T-helper 2 cell treated with Interferon-gamma antibody and Interleukin-4, amounts not matched to agents 100 ng/mL and 5 ng/mL, for 36 hours (primary cell): ENCODE measurements at regions not wholly inside any gene's neighbourhood (a gene's known extent, or its start where the extent isn't known, plus 50 kb on each side); places are given as distances from the start of the nearest gene placed in this dataset.
"Not testable (repeated sequence)": the region's sequence is repeated elsewhere in the genome, so short reads cannot be mapped to it uniquely, and the experiment has no call there.

Experiments
- intact Hi-C: fragments of 100-400 bp; cut with micrococcal nuclease; formaldehyde crosslinking; loops from one replicate; pipeline ENCODE4 v1.15.1; 2023

DNA sequence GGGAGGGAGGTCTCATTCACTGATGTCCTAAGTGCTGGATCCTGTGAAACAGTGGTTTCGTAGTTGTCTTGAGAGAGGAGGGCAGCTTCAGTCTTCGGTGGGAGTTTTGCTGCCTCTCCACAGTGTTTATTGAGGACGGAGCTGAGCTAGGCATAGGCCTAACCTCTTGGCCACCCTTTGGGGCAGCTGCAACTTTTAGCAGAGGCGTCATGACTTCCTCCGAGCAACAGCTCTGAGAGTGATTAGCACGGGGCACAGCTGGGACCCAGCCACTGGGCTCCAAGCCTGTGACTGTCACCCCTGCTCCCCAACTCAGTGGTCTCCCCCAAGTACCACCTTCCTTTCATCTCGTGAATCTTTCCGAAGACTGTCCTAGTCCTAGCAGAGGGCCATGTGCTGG, 139.9 kb upstream of the NCOR2 start:
- intact Hi-C loops: no loop called here

DNA sequence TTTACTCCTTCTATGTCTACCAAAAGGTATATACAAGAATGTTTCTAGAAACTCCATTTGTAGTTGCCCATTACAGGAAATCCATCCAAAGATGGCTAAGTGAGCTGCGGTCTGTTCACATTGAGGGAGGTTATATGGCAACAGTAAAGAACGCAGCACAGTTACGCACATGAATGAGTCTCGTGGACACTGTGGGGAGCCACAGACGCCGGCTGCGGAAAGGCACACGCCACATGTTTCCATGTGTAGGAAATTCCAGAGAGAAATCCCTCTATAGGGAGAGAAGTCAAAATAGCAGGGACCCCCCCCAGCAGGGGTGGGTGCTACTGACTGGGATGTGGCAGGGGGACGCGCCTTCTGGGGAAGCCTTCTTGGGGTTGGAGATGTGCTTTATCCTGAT, 139.0 kb upstream of the NCOR2 start:
- intact Hi-C loops: no loop called here

DNA sequence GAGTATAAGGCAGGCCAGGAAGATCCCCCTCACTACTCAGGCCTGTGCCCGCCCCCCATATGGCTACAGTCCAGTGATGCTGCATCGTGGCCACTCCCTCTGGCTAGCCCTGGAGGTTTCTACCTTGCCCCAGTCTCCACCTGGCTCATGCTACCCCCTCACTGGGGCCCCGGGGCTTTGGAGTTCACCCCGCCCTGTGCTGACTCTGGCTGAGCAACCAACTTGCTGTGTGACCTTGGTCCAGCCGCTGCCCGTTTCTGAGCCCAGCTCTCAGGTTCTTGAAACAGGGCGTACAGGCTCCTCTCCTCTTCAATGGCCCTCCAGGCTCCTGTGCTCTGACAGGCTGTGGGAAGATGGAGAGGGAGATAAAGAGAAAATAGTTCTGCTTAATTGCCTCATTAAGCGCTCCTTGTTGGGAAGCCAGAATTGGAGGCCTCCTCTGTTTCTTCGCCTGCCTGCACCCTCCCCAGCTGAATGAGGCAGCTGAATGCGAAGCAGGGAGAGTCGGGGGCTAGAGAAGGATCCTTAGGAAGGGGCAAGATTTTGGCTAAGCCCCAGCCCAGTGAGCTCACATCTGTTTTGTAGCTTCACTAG, 138.2 kb upstream of the NCOR2 start:
- intact Hi-C loops: no loop called here

DNA sequence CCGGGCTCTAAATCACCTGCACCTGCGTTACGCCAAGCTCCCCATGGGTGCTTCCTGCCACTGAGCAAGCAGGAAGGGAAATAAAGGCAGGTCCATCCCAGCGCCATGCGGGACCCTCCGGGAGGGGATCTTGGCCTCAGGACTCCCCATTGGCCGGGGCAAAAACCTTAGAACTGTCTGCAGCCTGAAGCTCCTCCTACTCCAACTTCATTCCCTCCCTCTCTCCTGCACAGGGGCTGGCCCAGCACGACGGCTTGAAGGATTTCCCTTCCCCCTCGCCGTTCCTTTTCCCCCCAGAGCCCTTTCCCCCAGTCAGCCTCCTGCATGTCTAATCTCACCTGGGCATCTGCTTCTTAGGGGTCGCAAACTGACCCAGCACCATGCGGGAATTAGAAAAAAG, 137.2 kb upstream of the NCOR2 start:
- intact Hi-C loops: no loop called here

DNA sequence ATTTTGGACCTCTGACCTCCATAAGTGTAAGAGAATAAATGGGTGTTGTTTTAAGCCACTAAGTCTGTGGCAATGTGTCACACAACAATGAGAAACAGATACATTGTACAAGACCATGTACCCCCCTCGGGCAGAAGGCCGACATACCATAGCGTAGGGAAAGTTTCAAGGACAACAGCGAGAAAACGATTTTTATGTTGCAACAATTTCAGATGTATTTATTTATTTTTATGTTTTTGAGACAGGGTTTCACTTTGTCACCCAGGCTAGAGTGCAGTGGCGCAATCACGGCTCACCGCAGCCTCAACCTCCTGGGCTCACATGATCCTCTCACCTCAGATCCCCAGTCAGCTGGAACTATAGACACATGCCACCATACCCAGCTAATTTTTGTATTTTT, 136.4 kb upstream of the NCOR2 start:
- intact Hi-C loops: no loop called here

DNA sequence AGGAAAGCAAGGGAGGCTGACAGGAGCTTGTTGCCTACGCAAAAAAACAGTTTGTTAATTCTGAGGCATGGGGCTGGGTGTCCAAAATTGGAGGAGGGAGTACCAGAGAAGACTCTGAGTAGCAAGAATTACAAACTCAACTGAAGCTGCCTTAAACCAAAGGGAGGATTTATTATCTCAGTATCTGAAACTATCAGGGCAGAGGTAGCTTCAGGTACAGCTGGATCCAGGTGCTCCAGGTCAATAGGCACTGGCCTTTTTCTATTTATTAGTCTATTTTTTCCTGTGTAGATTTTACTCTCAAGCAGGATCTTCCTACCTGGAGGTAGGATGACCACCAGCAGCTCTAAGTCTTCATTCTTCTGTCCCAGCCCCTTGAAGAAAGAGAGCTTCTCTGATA, 135.3 kb upstream of the NCOR2 start:
- intact Hi-C loops: no loop called here

DNA sequence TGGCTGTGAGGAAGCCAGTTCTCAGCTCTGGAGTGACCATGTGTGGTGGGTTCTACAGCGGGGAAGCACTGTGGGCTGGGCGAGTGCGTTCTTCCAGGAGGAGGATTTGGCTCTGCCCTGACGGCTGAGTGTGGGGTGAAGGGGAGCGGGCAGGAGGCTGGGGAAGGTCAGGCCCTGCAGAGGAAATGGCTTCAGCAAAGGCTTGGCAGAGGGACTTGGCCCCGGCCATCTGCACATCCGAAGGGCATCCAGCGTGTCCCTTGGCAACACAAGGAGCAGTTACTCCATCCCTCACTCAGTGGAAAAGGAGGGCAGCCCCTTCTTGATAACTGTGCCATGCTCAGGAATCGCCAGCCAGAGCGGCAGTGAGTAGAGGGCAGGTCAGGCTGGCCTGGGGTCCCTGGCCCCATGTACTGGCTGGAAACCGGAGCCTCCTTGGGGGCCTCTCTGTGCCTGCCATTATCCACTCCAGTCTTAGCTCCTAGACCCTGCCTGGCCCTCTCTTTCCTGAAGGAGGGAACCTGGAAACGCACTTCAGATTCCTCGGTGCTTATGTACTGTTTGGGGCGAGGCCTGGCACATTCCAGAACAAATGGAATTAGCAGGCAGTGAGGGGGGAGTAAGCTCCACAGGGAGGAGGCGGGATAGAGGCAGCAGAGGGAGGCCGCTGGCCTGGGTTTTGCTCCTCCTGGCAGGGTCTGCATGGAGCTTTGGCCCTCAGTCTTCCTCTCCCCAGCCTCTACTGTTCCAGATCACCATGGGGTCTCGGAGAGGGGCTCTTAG, 133.6 kb upstream of the NCOR2 start:
- intact Hi-C loops: no loop called here

DNA sequence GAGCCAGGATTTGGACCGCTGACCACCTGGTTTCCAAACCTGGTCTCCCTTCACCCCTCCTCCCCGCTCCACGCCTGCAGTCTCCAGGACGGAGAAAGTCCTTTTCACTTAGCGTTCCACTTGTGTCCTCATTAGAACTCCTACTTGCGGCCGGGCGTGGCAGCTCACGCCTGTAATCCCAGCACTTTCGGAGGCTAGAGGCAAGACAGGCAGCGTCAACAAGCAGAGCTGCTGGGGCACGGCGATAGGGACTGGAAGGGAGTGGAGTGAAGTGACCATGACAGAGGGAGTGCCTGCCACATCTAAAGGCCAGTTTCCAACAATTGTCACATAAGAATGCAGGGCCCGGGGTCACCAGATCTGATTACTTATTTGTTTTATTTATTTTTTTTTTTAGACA, 132.5 kb upstream of the NCOR2 start:
- intact Hi-C loops: no loop called here

DNA sequence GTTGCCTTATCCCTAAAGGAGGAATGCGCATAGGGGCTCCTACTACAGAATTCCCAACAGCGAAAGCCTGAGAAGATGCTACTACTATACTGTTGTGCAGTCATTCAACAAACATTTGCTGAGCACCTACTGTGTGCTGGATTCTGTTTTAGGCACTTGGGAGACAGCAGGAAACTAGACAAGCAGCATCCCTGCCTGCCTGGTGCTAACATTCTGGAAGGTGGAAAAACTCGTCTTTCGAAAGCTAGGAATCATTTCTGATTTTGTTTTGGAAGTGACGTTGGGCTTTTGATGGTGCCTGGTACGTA, 131.5 kb upstream of the NCOR2 start:
- intact Hi-C loops: no loop called here

DNA sequence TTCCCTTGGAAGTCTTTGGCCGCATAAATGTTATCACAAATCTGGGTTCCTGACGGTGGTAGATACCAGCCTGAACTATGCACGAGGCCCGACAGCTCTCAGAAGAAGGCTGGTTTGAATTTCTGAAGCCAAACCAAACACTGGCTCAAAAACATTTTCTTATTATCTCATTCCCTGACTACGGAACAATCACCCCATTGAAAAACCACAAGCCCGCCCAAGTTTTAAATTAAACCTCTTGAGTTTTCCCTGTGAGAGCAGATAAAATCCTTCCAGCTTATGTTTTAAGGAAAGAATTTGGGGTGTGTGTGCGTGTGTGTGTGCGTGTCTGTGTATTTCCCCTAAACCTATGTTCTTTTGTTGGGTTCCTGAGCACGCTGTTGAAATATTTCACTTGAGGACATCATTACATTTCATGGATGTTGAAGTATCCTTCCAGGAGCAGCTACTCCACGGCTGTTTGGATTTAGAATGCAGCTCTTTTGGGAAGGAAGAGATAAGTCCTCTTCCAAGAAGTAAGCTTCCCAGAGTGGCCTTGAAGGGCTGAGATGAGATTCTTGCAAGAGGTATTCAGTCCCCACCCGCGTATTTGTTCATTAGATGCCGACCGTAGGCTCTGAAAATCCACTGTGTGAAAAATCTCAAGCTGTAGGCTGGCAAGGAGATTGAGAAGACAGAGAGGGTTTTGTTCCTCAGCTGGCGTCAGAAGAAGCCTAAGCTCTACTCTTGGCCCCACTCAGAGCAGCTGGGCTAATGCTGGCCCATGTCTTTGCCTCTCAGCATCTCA, 131.0 kb upstream of the NCOR2 start:
- intact Hi-C loops: no loop called here

DNA sequence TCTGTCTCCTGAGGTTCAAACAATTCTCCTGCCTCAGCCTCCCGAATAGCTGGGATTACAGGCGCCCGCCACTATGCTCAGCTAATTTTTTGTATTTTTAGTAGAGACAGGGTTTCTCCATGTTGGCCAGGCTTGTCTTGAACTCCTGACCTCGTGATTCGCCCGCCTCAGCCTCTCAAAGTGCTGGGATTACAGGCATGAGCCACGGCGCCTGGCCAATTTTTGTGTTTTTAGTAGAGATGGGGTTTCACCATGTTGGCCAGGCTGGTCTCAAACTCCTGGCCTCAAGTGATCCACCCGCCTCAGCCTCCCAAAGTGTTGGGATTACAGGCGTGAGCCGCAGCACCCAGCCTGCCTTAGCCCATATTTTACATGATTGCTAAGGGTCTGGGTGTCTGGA, 130.3 kb upstream of the NCOR2 start:
- intact Hi-C loops: not testable (repeated sequence)

DNA sequence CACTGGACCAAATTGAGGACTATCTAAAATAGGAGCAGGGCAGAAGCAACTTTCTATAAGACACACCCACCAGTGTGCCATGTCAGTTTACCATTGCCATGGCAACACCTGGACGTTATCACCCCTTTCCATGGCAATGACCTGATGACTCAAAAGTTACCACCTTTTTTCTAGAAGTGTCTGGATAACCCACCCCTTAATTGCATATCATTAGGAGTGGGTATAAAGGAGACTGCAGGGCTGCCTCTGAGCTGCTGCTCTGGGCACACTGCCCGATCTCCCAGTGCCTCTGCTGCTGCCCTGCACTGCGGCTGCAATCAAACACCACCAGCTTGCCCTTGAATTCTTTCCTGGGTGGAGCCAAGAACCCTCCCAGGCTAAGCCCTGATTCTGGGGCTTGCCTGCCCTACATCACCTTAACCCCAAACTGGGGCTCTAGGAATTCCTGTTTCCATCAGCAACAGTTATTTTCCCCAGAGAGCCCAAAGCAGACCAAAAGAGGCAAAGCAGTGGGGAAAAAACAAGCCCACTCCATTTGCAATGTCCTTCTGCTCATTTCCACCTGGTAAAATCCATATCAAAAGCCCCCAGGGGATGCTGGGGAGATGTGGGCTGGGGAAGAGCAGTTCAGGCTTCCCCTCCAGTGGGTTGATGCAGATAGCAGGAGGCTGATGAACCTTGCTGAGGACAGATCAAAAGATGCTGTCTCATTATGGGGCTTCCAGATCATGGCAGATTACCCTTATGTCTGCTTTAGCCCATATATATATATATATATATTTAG, 129.5 kb upstream of the NCOR2 start:
- intact Hi-C loops: no loop called here

DNA sequence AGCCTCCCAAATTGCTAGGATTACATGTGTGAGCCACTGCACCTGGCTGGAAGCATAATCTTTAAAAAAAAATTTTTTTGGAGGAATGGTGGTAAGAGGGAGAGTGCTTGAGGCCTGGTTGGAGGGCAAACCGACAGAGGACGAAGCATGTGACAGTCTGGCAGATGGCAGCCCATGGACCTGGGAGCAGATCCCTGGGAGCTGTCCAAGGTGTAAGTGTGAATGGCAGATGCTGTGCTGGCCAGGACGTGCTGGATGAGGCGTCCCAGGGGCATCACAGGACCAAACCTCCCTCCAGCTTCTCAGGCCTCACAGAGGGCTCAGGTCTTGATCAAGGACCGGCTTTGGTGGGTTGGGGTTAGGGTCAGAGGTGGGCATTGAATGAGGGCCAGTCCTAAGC, 128.4 kb upstream of the NCOR2 start:
- intact Hi-C loops: no loop called here

DNA sequence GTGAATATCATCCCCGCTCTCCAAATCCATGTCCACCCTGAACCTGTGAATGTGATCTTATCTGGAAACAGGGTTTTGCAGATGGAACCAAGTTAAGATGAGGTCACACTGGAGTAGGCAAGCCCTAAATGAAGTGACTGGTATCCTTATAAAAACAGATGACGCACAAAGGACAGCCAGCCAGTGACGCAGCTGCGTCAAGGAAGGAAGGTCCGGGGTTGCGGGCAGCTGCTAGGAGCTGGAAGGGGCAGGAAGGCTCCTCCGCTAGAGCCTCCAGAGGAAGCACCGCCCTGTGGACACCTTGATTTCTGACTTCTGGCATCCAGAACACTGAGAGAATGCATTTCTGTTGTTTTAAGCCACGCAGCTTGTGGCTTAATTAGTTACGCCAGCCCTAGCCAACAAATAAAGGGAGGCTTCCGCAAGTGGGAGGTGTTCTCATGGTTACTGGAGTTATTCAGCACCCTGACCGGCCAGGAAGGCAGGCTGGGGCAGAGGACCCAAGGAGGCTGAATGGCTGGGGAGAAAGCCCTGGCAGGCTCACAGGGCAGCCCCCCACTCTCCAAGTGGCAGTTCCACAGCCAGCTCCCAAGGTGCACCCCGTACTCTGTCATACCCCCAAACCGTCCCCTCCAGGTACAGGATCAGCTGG, 127.6 kb upstream of the NCOR2 start:
- intact Hi-C loops: no loop called here

DNA sequence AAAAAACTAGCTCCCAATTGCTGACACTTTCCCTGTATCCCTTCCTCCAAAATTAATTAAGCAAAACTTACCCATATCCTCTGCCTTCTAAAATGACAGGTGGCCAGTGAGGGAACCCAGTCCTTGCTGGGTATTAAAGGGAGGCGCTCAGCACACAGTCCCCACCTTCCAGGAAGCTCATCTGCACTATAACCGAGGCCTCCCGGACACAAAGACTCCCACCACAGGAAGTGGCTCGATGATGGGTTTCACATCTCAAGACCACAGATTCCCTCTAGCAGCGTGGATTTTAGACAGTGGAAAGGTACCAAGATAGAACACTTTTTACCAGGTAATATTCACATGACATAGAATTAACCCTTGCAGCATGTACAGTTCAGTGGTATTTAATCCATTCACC, 126.8 kb upstream of the NCOR2 start:
- intact Hi-C loops: no loop called here

DNA sequence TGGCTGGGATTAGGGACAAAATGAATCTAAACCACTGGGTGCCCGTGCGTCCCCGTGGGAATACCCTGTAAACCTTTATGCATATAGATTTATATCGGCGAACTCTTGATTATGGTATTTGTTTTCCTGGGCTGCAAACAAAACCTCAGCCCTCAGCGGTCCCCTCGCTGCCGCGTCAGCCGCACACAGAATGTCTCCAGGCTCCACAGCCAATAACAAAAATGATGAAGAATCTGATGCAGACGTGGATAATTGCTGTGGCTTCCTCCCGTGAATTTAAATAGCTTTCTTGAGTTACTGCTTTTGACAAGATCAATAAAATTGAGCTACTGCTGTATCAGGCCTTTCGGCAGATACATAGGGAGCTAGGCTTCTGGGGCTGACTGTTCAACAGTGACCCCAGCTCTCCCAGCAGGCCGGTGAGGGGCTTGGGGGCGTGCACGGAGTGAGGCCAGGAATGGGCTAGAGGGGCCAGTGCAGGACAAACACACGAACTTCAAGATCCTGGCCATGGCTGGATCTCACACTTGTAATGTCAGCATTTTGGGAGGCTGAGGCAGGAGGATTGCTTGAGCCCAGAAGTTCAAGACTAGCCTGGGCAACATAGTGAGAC, 125.8 kb upstream of the NCOR2 start:
- intact Hi-C loops: no loop called here

DNA sequence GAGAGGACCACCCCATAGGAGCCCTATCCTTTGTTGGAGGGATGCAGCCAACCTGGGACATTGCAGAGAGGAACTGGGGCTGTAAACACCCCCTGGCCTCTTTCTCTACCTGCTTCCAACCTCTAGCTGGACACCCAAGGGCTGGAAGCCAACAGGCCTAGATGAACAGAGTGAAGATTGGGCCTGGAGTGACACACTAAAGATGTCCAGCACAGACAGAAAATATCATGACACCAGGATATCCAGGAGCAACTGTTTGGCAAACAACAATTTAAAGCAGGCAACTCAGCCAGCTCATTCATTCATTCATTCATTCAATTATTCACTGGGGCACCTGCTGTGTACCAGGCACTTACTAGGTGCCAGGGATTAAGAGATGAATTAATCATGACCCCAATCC, 125.0 kb upstream of the NCOR2 start:
- intact Hi-C loops: no loop called here

DNA sequence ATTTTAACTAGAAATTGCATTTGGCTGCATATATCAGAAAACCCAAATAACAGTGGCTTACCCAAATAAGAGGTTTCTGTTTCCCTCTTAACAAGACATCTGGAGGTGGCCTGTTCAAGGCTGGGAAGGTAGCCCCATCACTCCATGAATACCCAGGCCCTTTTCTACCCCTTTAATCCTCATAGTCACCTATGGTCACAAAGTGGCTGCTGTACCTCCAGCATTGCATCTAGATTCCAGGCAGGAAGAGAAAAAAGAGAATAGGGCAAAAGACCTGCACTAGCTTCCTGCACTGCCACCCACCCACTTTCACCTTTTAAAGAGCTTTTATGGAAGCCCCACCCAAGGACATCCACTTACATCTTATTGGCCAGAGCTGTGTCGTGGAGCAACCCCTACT, 124.0 kb upstream of the NCOR2 start:
- intact Hi-C loops: no loop called here

DNA sequence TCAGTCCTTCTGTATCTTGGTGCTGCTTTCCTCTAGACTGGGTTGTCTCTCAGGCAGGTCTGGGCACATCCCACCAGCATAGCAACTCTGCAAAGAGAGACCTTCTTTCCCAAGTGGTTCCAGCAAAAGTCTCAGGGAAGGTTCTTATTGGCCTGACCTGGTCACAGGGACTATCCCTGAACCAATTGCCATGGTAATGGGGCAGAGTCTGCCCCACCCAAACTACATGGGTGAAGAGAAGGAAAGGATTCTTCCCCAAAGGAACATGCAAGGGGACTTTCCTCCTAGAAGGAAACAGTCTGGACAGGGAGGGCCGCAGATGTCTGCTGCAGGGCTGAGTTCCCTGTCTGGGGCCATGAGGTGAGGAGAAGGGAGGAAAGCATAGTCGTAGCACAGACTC, 122.2 kb upstream of the NCOR2 start:
- intact Hi-C loops: no loop called here

DNA sequence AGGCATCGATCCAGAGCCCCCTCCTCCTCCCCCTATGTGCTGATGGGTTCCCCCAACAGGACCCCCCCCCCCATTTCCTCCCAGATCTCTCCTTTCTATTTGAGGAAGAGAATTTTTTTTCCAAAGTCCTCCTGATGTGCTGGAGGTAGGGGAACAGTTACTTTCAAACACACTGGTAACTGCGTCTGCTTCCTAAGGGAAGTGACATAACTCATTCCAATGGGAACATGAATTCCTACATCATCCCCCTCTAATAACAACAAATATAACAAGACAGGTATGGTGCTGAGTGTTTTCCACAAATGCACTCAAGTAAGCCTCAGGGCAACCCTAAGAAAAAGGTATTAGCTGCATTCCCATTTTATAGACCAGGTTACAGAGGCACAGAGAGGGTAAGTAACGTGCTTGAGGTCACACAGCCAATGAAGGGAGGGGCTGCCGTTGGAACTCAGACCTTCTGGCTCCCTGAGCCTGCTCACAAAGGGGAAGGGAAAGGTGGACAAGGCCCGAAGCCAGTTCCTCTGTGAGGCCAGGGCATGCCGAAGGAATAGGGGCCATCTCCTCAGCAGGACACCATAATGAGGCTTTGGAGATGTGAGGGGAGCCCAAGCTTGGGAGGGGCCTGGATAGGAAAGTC, 121.1 kb upstream of the NCOR2 start:
- intact Hi-C loops: no loop called here

DNA sequence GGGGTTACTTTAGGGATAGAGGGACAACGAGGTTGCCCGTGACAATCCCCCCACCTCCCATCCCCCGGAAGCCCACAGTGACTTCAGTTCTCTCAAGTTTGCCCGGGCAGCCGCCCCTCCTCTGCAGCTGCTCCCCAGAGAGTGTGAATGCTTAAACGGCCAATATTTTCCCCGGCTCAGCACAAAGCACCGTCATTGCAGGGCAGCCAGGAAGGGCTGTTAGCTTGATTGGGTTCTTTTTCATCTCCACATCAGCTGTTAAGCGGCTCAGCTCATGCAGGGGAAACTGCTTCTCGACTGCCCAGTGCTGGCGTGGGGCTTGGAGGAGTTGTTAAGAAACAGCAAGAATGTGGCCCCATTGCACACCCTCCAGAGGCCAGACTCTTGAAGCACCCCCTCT, 120.5 kb upstream of the NCOR2 start:
- intact Hi-C loops: no loop called here
